ENCODE measurements at regions not wholly inside any gene's neighbourhood (a gene's known extent, or its start where the extent isn't known, plus 50 kb on each side); places are given as distances from the start of the nearest gene placed in this dataset.

DNA sequence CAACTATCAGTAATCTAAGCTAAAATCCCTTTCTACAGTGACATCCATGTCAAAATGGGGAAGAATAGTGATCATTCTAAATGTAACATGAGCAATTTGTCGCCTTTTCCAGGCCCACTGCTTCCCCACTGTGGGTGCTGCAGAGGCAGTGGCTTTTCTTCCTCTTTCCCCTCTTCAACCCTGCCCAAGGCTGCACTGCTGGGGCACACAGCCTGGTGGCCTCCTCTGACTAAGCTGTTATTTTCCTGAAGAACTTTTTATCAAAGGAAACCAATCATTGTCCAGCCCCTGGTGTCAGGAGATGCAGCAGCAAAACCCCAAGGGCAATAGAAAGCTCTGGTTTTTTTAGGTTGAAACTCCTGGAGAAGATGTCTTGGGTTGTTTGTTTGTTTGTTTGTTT lies 117.6 kb upstream of the KLF7 start:
- H3K9ac ChIP-seq (ENCODE audit: low read length): no peak overlapping the region
- no peaks in the 10 kb centered on the region for H3K27me3 ChIP-seq (ENCODE audit: control insufficient read depth, insufficient read depth, low read length)
- no peaks in the 10 kb centered on the region for H3K9me3 ChIP-seq (ENCODE audit: control insufficient read depth, low read depth, low read length)
- H3K27ac ChIP-seq (ENCODE audit: low read length): no peak overlapping the region
- no peak overlapping the region for H3K4me3 ChIP-seq (ENCODE audit: low read length)
- no peaks in the 10 kb centered on the region for H3K36me3 ChIP-seq (ENCODE audit: control insufficient read depth, low read depth, low read length)
- peaks cover 16% of the 10 kb centered on the region for H3K4me1 ChIP-seq (ENCODE audit: control insufficient read depth, low read depth, low read length)

GRCh38 chr2:207284556-207285472 lies 119.1 kb upstream of the KLF7 start:
- Histone ChIP-seq H3K9ac (ENCODE audit: low read length) (no peak overlapping the region), H3K36me3 (ENCODE audit: control insufficient read depth, low read depth, low read length) (no peaks in the 10 kb centered on the region), H3K27me3 (ENCODE audit: control insufficient read depth, insufficient read depth, low read length) (no peaks in the 10 kb centered on the region), H3K4me3 (ENCODE audit: low read length) (no peak overlapping the region), H3K9me3 (ENCODE audit: control insufficient read depth, low read depth, low read length) (no peaks in the 10 kb centered on the region), H3K4me1 (ENCODE audit: control insufficient read depth, low read depth, low read length) (peaks cover 28% of the 10 kb centered on the region), H3K27ac (ENCODE audit: low read length) (no peak overlapping the region)

DNA sequence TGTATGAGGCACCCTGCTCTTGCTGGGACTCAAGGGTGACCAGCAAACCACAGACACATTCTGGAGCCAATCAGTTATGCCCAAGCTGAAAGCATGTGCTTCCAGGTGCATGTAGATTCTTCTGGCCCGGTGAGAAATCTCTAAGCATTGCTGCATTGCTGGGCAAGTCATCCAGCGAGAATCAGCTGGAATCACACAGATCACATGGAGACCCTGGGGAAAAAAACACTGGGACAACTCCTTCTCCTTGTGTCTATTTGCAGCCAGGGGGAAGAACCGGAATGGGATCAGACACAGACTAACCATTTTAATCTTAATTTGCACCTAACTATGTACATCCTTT lies 119.7 kb upstream of the KLF7 start:
- H3K27ac ChIP-seq (ENCODE audit: low read length): no peak overlapping the region
- H3K4me1 ChIP-seq (ENCODE audit: control insufficient read depth, low read depth, low read length): peaks cover 28% of the 10 kb centered on the region
- no peaks in the 10 kb centered on the region for H3K27me3 ChIP-seq (ENCODE audit: control insufficient read depth, insufficient read depth, low read length)
- H3K9me3 ChIP-seq (ENCODE audit: control insufficient read depth, low read depth, low read length): no peaks in the 10 kb centered on the region
- H3K9ac ChIP-seq (ENCODE audit: low read length): no peak overlapping the region
- no peaks in the 10 kb centered on the region for H3K36me3 ChIP-seq (ENCODE audit: control insufficient read depth, low read depth, low read length)
- no peak overlapping the region for H3K4me3 ChIP-seq (ENCODE audit: low read length)

DNA sequence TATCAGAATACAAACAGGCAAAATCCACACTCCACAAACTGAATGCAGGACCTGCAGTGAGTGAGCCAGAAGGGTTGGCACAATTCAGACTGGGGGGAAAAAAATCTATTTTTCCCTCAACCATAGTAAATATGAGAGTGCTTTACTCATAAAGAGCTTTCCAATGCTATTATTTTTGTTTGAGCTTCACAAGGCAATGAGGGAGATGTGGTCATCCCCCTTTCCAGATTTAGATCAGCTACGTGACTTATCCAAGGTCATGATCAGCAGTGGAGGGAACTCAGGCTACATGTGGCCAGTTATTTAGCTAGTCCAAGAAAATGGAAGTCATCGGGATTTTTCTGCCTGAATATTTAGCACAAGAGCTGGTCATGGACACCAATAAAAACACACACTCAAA lies 120.4 kb upstream of the KLF7 start:
- H3K4me1 ChIP-seq (ENCODE audit: control insufficient read depth, low read depth, low read length): peaks cover 28% of the 10 kb centered on the region
- H3K9me3 ChIP-seq (ENCODE audit: control insufficient read depth, low read depth, low read length): no peaks in the 10 kb centered on the region
- no peak overlapping the region for H3K4me3 ChIP-seq (ENCODE audit: low read length)
- H3K27me3 ChIP-seq (ENCODE audit: control insufficient read depth, insufficient read depth, low read length): no peaks in the 10 kb centered on the region
- no peaks in the 10 kb centered on the region for H3K36me3 ChIP-seq (ENCODE audit: control insufficient read depth, low read depth, low read length)
- H3K9ac ChIP-seq (ENCODE audit: low read length): no peak overlapping the region
- no peak overlapping the region for H3K27ac ChIP-seq (ENCODE audit: low read length)

DNA sequence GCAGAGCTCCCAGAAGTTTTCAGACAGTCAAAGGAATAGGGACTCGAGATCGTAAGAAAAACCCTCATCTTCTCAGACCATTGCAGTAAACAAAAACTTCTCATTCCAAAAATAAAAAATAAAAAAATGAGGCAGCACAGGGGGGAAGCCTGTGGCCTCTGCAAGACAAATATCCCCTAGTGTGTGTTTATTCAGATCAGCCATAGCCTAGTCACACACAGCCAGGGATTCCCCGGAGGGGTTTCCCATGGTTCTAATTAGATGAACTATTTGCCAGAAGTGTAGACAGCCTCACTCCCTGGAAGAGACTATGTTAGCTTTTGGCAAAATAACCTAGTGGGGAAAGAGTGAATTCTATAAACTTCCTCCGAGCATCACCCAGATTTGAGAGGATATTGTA lies 122.9 kb upstream of the KLF7 start:
- H3K27ac ChIP-seq (ENCODE audit: low read length): no peak overlapping the region
- no peaks in the 10 kb centered on the region for H3K36me3 ChIP-seq (ENCODE audit: control insufficient read depth, low read depth, low read length)

DNA sequence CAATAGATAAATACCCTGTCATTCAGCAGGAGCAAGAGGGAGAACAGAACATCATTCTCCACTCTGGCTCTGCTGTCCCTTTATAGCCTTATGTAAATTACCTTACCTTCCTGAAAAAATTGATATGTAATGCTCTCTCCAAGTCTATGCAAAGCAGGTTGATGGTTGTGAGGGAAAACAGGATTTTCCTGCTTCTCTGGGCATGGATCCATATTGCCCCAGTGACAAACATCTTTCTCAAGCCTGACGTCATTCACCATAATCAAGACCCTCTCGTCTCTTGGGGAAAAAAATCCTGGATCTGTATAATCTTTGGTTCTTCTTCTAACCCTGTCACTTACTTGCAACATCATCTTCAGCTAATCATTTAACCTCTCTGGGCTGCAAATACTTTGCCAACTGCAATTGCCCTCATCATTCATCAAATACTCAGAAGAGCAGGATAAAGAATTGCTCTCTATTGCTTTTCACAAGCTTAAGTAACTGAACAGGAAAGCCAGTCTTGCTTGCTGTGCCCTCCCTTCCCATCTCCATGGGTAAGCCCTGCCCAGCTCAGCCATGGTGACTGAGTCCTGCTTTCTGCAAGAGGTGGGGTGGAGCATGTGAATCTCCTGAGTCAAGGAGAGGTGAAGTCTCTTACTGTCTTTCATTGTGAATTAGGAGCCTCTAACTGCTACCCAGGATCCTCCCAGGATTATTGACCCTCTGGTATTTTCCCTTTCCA lies 123.7 kb upstream of the KLF7 start:
- Histone ChIP-seq H3K9ac (ENCODE audit: low read length) (no peak overlapping the region), H3K4me3 (ENCODE audit: low read length) (no peak overlapping the region), H3K36me3 (ENCODE audit: control insufficient read depth, low read depth, low read length) (no peaks in the 10 kb centered on the region), H3K27me3 (ENCODE audit: control insufficient read depth, insufficient read depth, low read length) (no peaks in the 10 kb centered on the region), H3K27ac (ENCODE audit: low read length) (no peak overlapping the region), H3K4me1 (ENCODE audit: control insufficient read depth, low read depth, low read length) (peaks cover 23% of the 10 kb centered on the region), H3K9me3 (ENCODE audit: control insufficient read depth, low read depth, low read length) (no peaks in the 10 kb centered on the region)

More for the DNA sequence above, 122.9 kb upstream of the KLF7 start:
- Histone ChIP-seq H3K4me1 (ENCODE audit: control insufficient read depth, low read depth, low read length) (peaks cover 28% of the 10 kb centered on the region), H3K9ac (ENCODE audit: low read length) (no peak overlapping the region), H3K27me3 (ENCODE audit: control insufficient read depth, insufficient read depth, low read length) (no peaks in the 10 kb centered on the region), H3K9me3 (ENCODE audit: control insufficient read depth, low read depth, low read length) (no peaks in the 10 kb centered on the region), H3K4me3 (ENCODE audit: low read length) (no peak overlapping the region)

DNA sequence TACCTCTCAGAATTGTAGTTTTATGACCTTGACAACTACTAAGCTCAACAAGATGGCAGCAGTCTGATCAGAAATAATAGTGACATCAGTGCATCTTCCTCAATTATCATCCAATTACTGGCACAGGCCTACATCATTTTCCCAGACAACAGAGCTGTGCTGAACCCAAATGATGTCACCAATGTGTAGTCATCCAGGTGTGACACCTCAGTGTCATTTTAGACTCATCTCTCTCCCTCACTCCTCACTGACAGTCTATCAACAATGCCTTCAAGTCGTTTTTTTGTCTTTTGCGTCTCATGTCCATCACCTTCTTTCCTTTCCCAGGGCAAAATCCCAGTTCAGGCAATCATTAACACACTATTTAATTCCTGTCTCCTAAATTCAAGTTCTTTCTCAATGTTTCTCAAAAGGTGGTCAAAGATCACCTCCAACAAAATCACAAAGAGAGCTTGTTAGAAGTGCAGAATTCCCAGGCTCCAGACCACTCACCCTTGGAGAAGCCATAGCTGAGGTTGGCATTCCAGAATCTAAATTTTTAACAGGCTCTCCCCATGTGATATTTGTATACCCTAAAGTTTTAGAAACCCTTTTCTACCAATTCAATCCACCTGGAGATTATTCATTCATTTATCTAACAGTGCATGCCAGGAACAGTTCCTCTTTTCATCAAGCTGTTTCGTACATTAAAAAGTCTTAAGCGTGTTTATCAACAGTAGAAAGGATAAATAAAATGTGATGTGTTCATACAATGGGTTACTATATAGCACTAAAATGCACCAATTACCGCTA lies 125.3 kb upstream of the KLF7 start:
- H3K9me3 ChIP-seq (ENCODE audit: control insufficient read depth, low read depth, low read length): no peaks in the 10 kb centered on the region
- peaks cover 13% of the 10 kb centered on the region for H3K4me1 ChIP-seq (ENCODE audit: control insufficient read depth, low read depth, low read length)
- H3K9ac ChIP-seq (ENCODE audit: low read length): no peak overlapping the region
- no peaks in the 10 kb centered on the region for H3K27me3 ChIP-seq (ENCODE audit: control insufficient read depth, insufficient read depth, low read length)
- no peak overlapping the region for H3K4me3 ChIP-seq (ENCODE audit: low read length)
- H3K36me3 ChIP-seq (ENCODE audit: control insufficient read depth, low read depth, low read length): no peaks in the 10 kb centered on the region
- no peak overlapping the region for H3K27ac ChIP-seq (ENCODE audit: low read length)

GRCh38 chr2:207291625-207292252 lies 126.0 kb upstream of the KLF7 start:
- Histone ChIP-seq H3K9ac (ENCODE audit: low read length) (no peak overlapping the region), H3K27me3 (ENCODE audit: control insufficient read depth, insufficient read depth, low read length) (no peaks in the 10 kb centered on the region), H3K4me3 (ENCODE audit: low read length) (no peak overlapping the region), H3K27ac (ENCODE audit: low read length) (no peak overlapping the region), H3K9me3 (ENCODE audit: control insufficient read depth, low read depth, low read length) (no peaks in the 10 kb centered on the region), H3K36me3 (ENCODE audit: control insufficient read depth, low read depth, low read length) (no peaks in the 10 kb centered on the region), H3K4me1 (ENCODE audit: control insufficient read depth, low read depth, low read length) (peaks cover 19% of the 10 kb centered on the region)

- Histone ChIP-seq H3K4me1 (ENCODE audit: control insufficient read depth, low read depth, low read length) (peaks cover 14% of the 10 kb centered on the region), H3K27me3 (ENCODE audit: control insufficient read depth, insufficient read depth, low read length) (no peaks in the 10 kb centered on the region), H3K4me3 (ENCODE audit: low read length) (no peak overlapping the region), H3K36me3 (ENCODE audit: control insufficient read depth, low read depth, low read length) (no peaks in the 10 kb centered on the region), H3K27ac (ENCODE audit: low read length) (no peak overlapping the region), H3K9ac (ENCODE audit: low read length) (no peak overlapping the region), H3K9me3 (ENCODE audit: control insufficient read depth, low read depth, low read length) (no peaks in the 10 kb centered on the region)
These were observed 130.7 kb upstream of the KLF7 start for GRCh38 chr2:207296265-207296948.

- H3K27ac ChIP-seq (ENCODE audit: low read length): no peak overlapping the region
- H3K4me1 ChIP-seq (ENCODE audit: control insufficient read depth, low read depth, low read length): peaks cover 14% of the 10 kb centered on the region
- no peaks in the 10 kb centered on the region for H3K36me3 ChIP-seq (ENCODE audit: control insufficient read depth, low read depth, low read length)
- H3K27me3 ChIP-seq (ENCODE audit: control insufficient read depth, insufficient read depth, low read length): no peaks in the 10 kb centered on the region
- H3K9ac ChIP-seq (ENCODE audit: low read length): no peak overlapping the region
- no peaks in the 10 kb centered on the region for H3K9me3 ChIP-seq (ENCODE audit: control insufficient read depth, low read depth, low read length)
- no peak overlapping the region for H3K4me3 ChIP-seq (ENCODE audit: low read length)
These were observed 135.1 kb upstream of the KLF7 start for GRCh38 chr2:207300817-207301216.

GRCh38 chr2:207304761-207305160 lies 139.0 kb upstream of the KLF7 start:
- Histone ChIP-seq H3K27ac (ENCODE audit: low read length) (no peak overlapping the region), H3K4me3 (ENCODE audit: low read length) (no peak overlapping the region), H3K36me3 (ENCODE audit: control insufficient read depth, low read depth, low read length) (no peaks in the 10 kb centered on the region), H3K27me3 (ENCODE audit: control insufficient read depth, insufficient read depth, low read length) (no peaks in the 10 kb centered on the region), H3K4me1 (ENCODE audit: control insufficient read depth, low read depth, low read length) (no peaks in the 10 kb centered on the region), H3K9me3 (ENCODE audit: control insufficient read depth, low read depth, low read length) (no peaks in the 10 kb centered on the region), H3K9ac (ENCODE audit: low read length) (no peak overlapping the region)
